ENCODE measurements at regions not wholly inside any gene's neighbourhood (a gene's known extent, or its start where the extent isn't known, plus 50 kb on each side); places are given as distances from the start of the nearest gene placed in this dataset.

GRCh38 chr11:93032580-93032979 is 63.1 kb downstream of the MTNR1B start:
- Histone ChIP-seq H3K27me3 (replicated peaks in 2 of 5; ENCODE audit: control insufficient read depth in 4 of 5, insufficient read depth in 5 of 5, low read length in 4 of 5) (peaks cover 0 to 5% (median 0%) of the 10 kb centered on the region in 5 experiments), H3K4me3 (ENCODE audit: control insufficient read depth in 1 of 7, extremely low read depth in 1 of 7, insufficient read depth in 4 of 7, low read depth in 2 of 7, low read length in 6 of 7) (no peak overlapping the region), H3K9me3 (ENCODE audit: control extremely low read depth in 1 of 5, control insufficient read depth in 4 of 5, insufficient read depth in 2 of 5, low read depth in 1 of 5, low read length in 4 of 5) (no peaks in the 10 kb centered on the region), H3K27ac (ENCODE audit: insufficient read depth in 1 of 2, low read depth in 1 of 2, low read length in 2 of 2, poor library complexity in 1 of 2, severe bottlenecking in 2 of 2) (no peak overlapping the region), H3K36me3 (ENCODE audit: control insufficient read depth in 4 of 4, insufficient read depth in 4 of 4, low read length in 3 of 4) (no peaks in the 10 kb centered on the region), H3K4me1 (ENCODE audit: control extremely low read depth in 1 of 4, control insufficient read depth in 4 of 4, insufficient read depth in 4 of 4, low read length in 3 of 4) (no peaks in the 10 kb centered on the region)
- WGBS (ENCODE audit: insufficient coverage), result 85% methylated on average over 2 of the region's 2 CpGs
- no peak for DNase-seq
- POLR2A ChIA-PET, result no interaction called here
- CTCF ChIA-PET, result no interaction called here

- H3K4me1 ChIP-seq (ENCODE audit: control extremely low read depth in 1 of 4, control insufficient read depth in 4 of 4, insufficient read depth in 4 of 4, low read length in 3 of 4), result no peaks in the 10 kb centered on the region
- H3K27me3 ChIP-seq (replicated peaks in 2 of 5; ENCODE audit: control insufficient read depth in 4 of 5, insufficient read depth in 5 of 5, low read length in 4 of 5), result peaks cover 0 to 2% (median 0%) of the 10 kb centered on the region in 5 experiments
- POLR2A ChIA-PET, result no interaction called here
- H3K9me3 ChIP-seq (ENCODE audit: control extremely low read depth in 1 of 5, control insufficient read depth in 4 of 5, insufficient read depth in 2 of 5, low read depth in 1 of 5, low read length in 4 of 5), result no peaks in the 10 kb centered on the region
- WGBS (ENCODE audit: insufficient coverage), result no CpG with 5 or more reads among the region's 1 CpG
- no peak for DNase-seq
- CTCF ChIA-PET, result no interaction called here
- H3K27ac ChIP-seq (ENCODE audit: insufficient read depth in 1 of 2, low read depth in 1 of 2, low read length in 2 of 2, poor library complexity in 1 of 2, severe bottlenecking in 2 of 2), result no peak overlapping the region
- no peaks in the 10 kb centered on the region for H3K36me3 ChIP-seq (ENCODE audit: control insufficient read depth in 4 of 4, insufficient read depth in 4 of 4, low read length in 3 of 4)
- H3K4me3 ChIP-seq (ENCODE audit: control insufficient read depth in 1 of 7, extremely low read depth in 1 of 7, insufficient read depth in 4 of 7, low read depth in 2 of 7, low read length in 6 of 7), result no peak overlapping the region
Measured at GRCh38 chr11:93033093-93033492, 63.6 kb downstream of the MTNR1B start.

- H3K36me3 ChIP-seq (ENCODE audit: control insufficient read depth in 4 of 4, insufficient read depth in 4 of 4, low read length in 3 of 4), result no peaks in the 10 kb centered on the region
- CTCF ChIA-PET, result no interaction called here
- no peak for DNase-seq
- POLR2A ChIA-PET, result no interaction called here
- WGBS (ENCODE audit: insufficient coverage), result 41% methylated on average over 2 of the region's 3 CpGs
- no peak overlapping the region for H3K4me3 ChIP-seq (ENCODE audit: control insufficient read depth in 1 of 7, extremely low read depth in 1 of 7, insufficient read depth in 4 of 7, low read depth in 2 of 7, low read length in 6 of 7)
- H3K4me1 ChIP-seq (ENCODE audit: control extremely low read depth in 1 of 4, control insufficient read depth in 4 of 4, insufficient read depth in 4 of 4, low read length in 3 of 4), result no peaks in the 10 kb centered on the region
- peaks cover 0 to 2% (median 0%) of the 10 kb centered on the region in 5 experiments for H3K27me3 ChIP-seq (replicated peaks in 2 of 5; ENCODE audit: control insufficient read depth in 4 of 5, insufficient read depth in 5 of 5, low read length in 4 of 5)
- no peak overlapping the region for H3K27ac ChIP-seq (ENCODE audit: insufficient read depth in 1 of 2, low read depth in 1 of 2, low read length in 2 of 2, poor library complexity in 1 of 2, severe bottlenecking in 2 of 2)
- H3K9me3 ChIP-seq (ENCODE audit: control extremely low read depth in 1 of 5, control insufficient read depth in 4 of 5, insufficient read depth in 2 of 5, low read depth in 1 of 5, low read length in 4 of 5), result no peaks in the 10 kb centered on the region
Measured at GRCh38 chr11:93034031-93034722, 64.7 kb downstream of the MTNR1B start.

- Histone ChIP-seq H3K27me3 (replicated peaks in 2 of 5; ENCODE audit: control insufficient read depth in 4 of 5, insufficient read depth in 5 of 5, low read length in 4 of 5) (peaks cover 0 to 2% (median 0%) of the 10 kb centered on the region in 5 experiments), H3K36me3 (ENCODE audit: control insufficient read depth in 4 of 4, insufficient read depth in 4 of 4, low read length in 3 of 4) (no peaks in the 10 kb centered on the region), H3K4me3 (ENCODE audit: control insufficient read depth in 1 of 7, extremely low read depth in 1 of 7, insufficient read depth in 4 of 7, low read depth in 2 of 7, low read length in 6 of 7) (no peak overlapping the region), H3K27ac (ENCODE audit: insufficient read depth in 1 of 2, low read depth in 1 of 2, low read length in 2 of 2, poor library complexity in 1 of 2, severe bottlenecking in 2 of 2) (no peak overlapping the region), H3K4me1 (ENCODE audit: control extremely low read depth in 1 of 4, control insufficient read depth in 4 of 4, insufficient read depth in 4 of 4, low read length in 3 of 4) (no peaks in the 10 kb centered on the region), H3K9me3 (ENCODE audit: control extremely low read depth in 1 of 5, control insufficient read depth in 4 of 5, insufficient read depth in 2 of 5, low read depth in 1 of 5, low read length in 4 of 5) (no peaks in the 10 kb centered on the region)
- DNase-seq, result no peak
- WGBS (ENCODE audit: insufficient coverage), result 100% methylated on average over 1 of the region's 1 CpG
- ChIA-PET POLR2A (no interaction called here), CTCF (no interaction called here)
Measured at GRCh38 chr11:93034723-93035039, 65.2 kb downstream of the MTNR1B start.

- WGBS (ENCODE audit: insufficient coverage), result no CpG with 5 or more reads among the region's 2 CpGs
- H3K4me3 ChIP-seq (ENCODE audit: control insufficient read depth in 1 of 7, extremely low read depth in 1 of 7, insufficient read depth in 4 of 7, low read depth in 2 of 7, low read length in 6 of 7), result no peak overlapping the region
- no peaks in the 10 kb centered on the region for H3K36me3 ChIP-seq (ENCODE audit: control insufficient read depth in 4 of 4, insufficient read depth in 4 of 4, low read length in 3 of 4)
- DNase-seq, result no peak
- no peaks in the 10 kb centered on the region for H3K9me3 ChIP-seq (ENCODE audit: control extremely low read depth in 1 of 5, control insufficient read depth in 4 of 5, insufficient read depth in 2 of 5, low read depth in 1 of 5, low read length in 4 of 5)
- H3K4me1 ChIP-seq (ENCODE audit: control extremely low read depth in 1 of 4, control insufficient read depth in 4 of 4, insufficient read depth in 4 of 4, low read length in 3 of 4), result no peaks in the 10 kb centered on the region
- no peaks in the 10 kb centered on the region for H3K27me3 ChIP-seq (replicated peaks in 2 of 5; ENCODE audit: control insufficient read depth in 4 of 5, insufficient read depth in 5 of 5, low read length in 4 of 5)
- ChIA-PET POLR2A (no interaction called here), CTCF (no interaction called here)
- no peak overlapping the region for H3K27ac ChIP-seq (ENCODE audit: insufficient read depth in 1 of 2, low read depth in 1 of 2, low read length in 2 of 2, poor library complexity in 1 of 2, severe bottlenecking in 2 of 2)
Measured at GRCh38 chr11:93038521-93038920, 69.1 kb downstream of the MTNR1B start.

- Histone ChIP-seq H3K27me3 (replicated peaks in 2 of 5; ENCODE audit: control insufficient read depth in 4 of 5, insufficient read depth in 5 of 5, low read length in 4 of 5) (no peaks in the 10 kb centered on the region), H3K36me3 (ENCODE audit: control insufficient read depth in 4 of 4, insufficient read depth in 4 of 4, low read length in 3 of 4) (no peaks in the 10 kb centered on the region), H3K4me3 (ENCODE audit: control insufficient read depth in 1 of 7, extremely low read depth in 1 of 7, insufficient read depth in 4 of 7, low read depth in 2 of 7, low read length in 6 of 7) (no peak overlapping the region), H3K4me1 (ENCODE audit: control extremely low read depth in 1 of 4, control insufficient read depth in 4 of 4, insufficient read depth in 4 of 4, low read length in 3 of 4) (no peaks in the 10 kb centered on the region), H3K27ac (ENCODE audit: insufficient read depth in 1 of 2, low read depth in 1 of 2, low read length in 2 of 2, poor library complexity in 1 of 2, severe bottlenecking in 2 of 2) (no peak overlapping the region), H3K9me3 (ENCODE audit: control extremely low read depth in 1 of 5, control insufficient read depth in 4 of 5, insufficient read depth in 2 of 5, low read depth in 1 of 5, low read length in 4 of 5) (no peaks in the 10 kb centered on the region)
- WGBS (ENCODE audit: insufficient coverage), result no CpG with 5 or more reads among the region's 2 CpGs
- DNase-seq, result no peak
- ChIA-PET CTCF (no interaction called here), POLR2A (no interaction called here)
Measured at GRCh38 chr11:93039531-93040240, 70.2 kb downstream of the MTNR1B start.

- H3K4me3 ChIP-seq (ENCODE audit: control insufficient read depth in 1 of 7, extremely low read depth in 1 of 7, insufficient read depth in 4 of 7, low read depth in 2 of 7, low read length in 6 of 7), result no peak overlapping the region
- no peak overlapping the region for H3K27ac ChIP-seq (ENCODE audit: insufficient read depth in 1 of 2, low read depth in 1 of 2, low read length in 2 of 2, poor library complexity in 1 of 2, severe bottlenecking in 2 of 2)
- H3K36me3 ChIP-seq (ENCODE audit: control insufficient read depth in 4 of 4, insufficient read depth in 4 of 4, low read length in 3 of 4), result no peaks in the 10 kb centered on the region
- no peak for DNase-seq
- H3K27me3 ChIP-seq (replicated peaks in 2 of 5; ENCODE audit: control insufficient read depth in 4 of 5, insufficient read depth in 5 of 5, low read length in 4 of 5), result no peaks in the 10 kb centered on the region
- no peaks in the 10 kb centered on the region for H3K4me1 ChIP-seq (ENCODE audit: control extremely low read depth in 1 of 4, control insufficient read depth in 4 of 4, insufficient read depth in 4 of 4, low read length in 3 of 4)
- ChIA-PET POLR2A (no interaction called here), CTCF (no interaction called here)
- no peaks in the 10 kb centered on the region for H3K9me3 ChIP-seq (ENCODE audit: control extremely low read depth in 1 of 5, control insufficient read depth in 4 of 5, insufficient read depth in 2 of 5, low read depth in 1 of 5, low read length in 4 of 5)
Measured at GRCh38 chr11:93041682-93042081, 72.2 kb downstream of the MTNR1B start.

All from common myeloid progenitor, CD34-positive (primary cell).